ENCODE measurements at regions not wholly inside any gene's neighbourhood (a gene's known extent, or its start where the extent isn't known, plus 50 kb on each side); places are given as distances from the start of the nearest gene placed in this dataset.

GRCh38 chr22:47740109-47740805 is 977.8 kb downstream of the TBC1D22A start:
- no peak for DNase-seq

GRCh38 chr22:47739291-47740015 is 977.0 kb downstream of the TBC1D22A start:
- no peak for DNase-seq

GRCh38 chr22:47738472-47739013 is 976.1 kb downstream of the TBC1D22A start:
- DNase-seq: no peak

- DNase-seq: no peak
These were observed 974.0 kb downstream of the TBC1D22A start for GRCh38 chr22:47736186-47737034.

- DNase-seq: no peak
These were observed 972.1 kb downstream of the TBC1D22A start for GRCh38 chr22:47734511-47734910.

GRCh38 chr22:47727641-47728040 is 965.2 kb downstream of the TBC1D22A start:
- DNase-seq: no peak

GRCh38 chr22:47724751-47725150 is 962.3 kb downstream of the TBC1D22A start:
- no peak for DNase-seq

- no peak for DNase-seq
These were observed 961.6 kb downstream of the TBC1D22A start for GRCh38 chr22:47724030-47724429.

GRCh38 chr22:47718337-47718736 is 955.9 kb downstream of the TBC1D22A start:
- no peak for DNase-seq

- no peak for DNase-seq
These were observed 954.6 kb downstream of the TBC1D22A start for GRCh38 chr22:47716890-47717615.

GRCh38 chr22:47715866-47716578 is 953.6 kb downstream of the TBC1D22A start:
- no peak for DNase-seq

- no peak for DNase-seq
These were observed 951.5 kb downstream of the TBC1D22A start for GRCh38 chr22:47713941-47714340.

GRCh38 chr22:47710135-47710534 is 947.7 kb downstream of the TBC1D22A start:
- no peak for DNase-seq

GRCh38 chr22:47705350-47705749 is 942.9 kb downstream of the TBC1D22A start:
- no peak for DNase-seq

- no peak for DNase-seq
These were observed 936.5 kb downstream of the TBC1D22A start for GRCh38 chr22:47698906-47699305.

GRCh38 chr22:47697861-47698260 is 935.4 kb downstream of the TBC1D22A start:
- DNase-seq: no peak

- DNase-seq: no peak
These were observed 934.3 kb downstream of the TBC1D22A start for GRCh38 chr22:47696776-47697175.

- no peak for DNase-seq
These were observed 932.7 kb downstream of the TBC1D22A start for GRCh38 chr22:47695176-47695575.

GRCh38 chr22:47694536-47695130 is 932.2 kb downstream of the TBC1D22A start:
- DNase-seq: no peak

- DNase-seq: no peak
These were observed 931.2 kb downstream of the TBC1D22A start for GRCh38 chr22:47693606-47694005.

- DNase-seq: no peak
These were observed 930.4 kb downstream of the TBC1D22A start for GRCh38 chr22:47692811-47693210.
